BJ (cell line): ENCODE measurements at regions not wholly inside any gene's neighbourhood (a gene's known extent, or its start where the extent isn't known, plus 50 kb on each side); places are given as distances from the start of the nearest gene placed in this dataset.

Experiments used
- CTCF ChIA-PET: fragments of 350-600 bp; formaldehyde crosslinking; extraction: SDS; loops from one replicate; lab custom pipeline; 2021; ENCODE audit warnings: antibody characterized with exemption, inconsistent platforms; lab: Yijun Ruan, JAX
- POLR2A ChIA-PET: fragments of 300-600 bp; sonication (Branson Sonifier 250); formaldehyde crosslinking; extraction: SDS; loops from one replicate; lab custom pipeline; 2021; ENCODE audit warnings: antibody characterized with exemption; lab: Charles Lee
- DNase-seq: peaks from one replicate; pipeline ENCODE4 v3.0.0-alpha.2; 2011; ENCODE audit warnings: low read depth
- H3K27me3 ChIP-seq: 2 replicates; pipeline ENCODE4 v1.6.0; 2011; ENCODE audit warnings: low read length; ENCODE audit not compliant: control insufficient read depth, insufficient read depth
- H3K36me3 ChIP-seq: 2 replicates; pipeline ENCODE4 v1.5.1; 2011; ENCODE audit warnings: low read length; ENCODE audit not compliant: control insufficient read depth, insufficient read depth
- H3K4me3 ChIP-seq: 2 replicates; pipeline ENCODE4 v1.5.1; 2011; ENCODE audit warnings: low read depth, mild to moderate bottlenecking, control low read depth, low read length
- CTCF ChIP-seq: IDR thresholded peaks from 2 replicates; pipeline ENCODE4 v1.5.1; 2011; ENCODE audit warnings: low read depth, mild to moderate bottlenecking, control low read depth, inconsistent platforms, low read length, moderate library complexity; ENCODE audit not compliant: insufficient read depth

- ChIA-PET POLR2A (no interaction called here), CTCF (no interaction called here)
- DNase-seq: no peak
- no peak for TF ChIP-seq CTCF
- H3K36me3 ChIP-seq: no peaks in the 10 kb centered on the region
- no peaks in the 10 kb centered on the region; the same call in 1 of the 2 replicates for H3K27me3 ChIP-seq
- H3K4me3 ChIP-seq: no peak overlapping the region
Measured at GRCh38 chr14:101128478-101129321, 225.2 kb upstream of the RTL1 start.

- H3K27me3 ChIP-seq: no peaks in the 10 kb centered on the region; the same call in 1 of the 2 replicates
- H3K36me3 ChIP-seq: no peaks in the 10 kb centered on the region
- ChIA-PET POLR2A (no interaction called here), CTCF (no interaction called here)
- no peak overlapping the region for H3K4me3 ChIP-seq
- no peak for DNase-seq
- no peak for TF ChIP-seq CTCF
Measured at GRCh38 chr14:101129521-101130167, 226.1 kb upstream of the RTL1 start.

GRCh38 chr14:101130861-101131260 is 227.3 kb upstream of the RTL1 start:
- CTCF ChIA-PET: interaction anchor here (0.7 kb wide), 1 partner anchor 67 kb away, joined by 3 read pairs; no protein-coding TSS in a partner anchor
- TF ChIP-seq CTCF: no peak
- Histone ChIP-seq H3K36me3 (no peaks in the 10 kb centered on the region), H3K27me3 (no peaks in the 10 kb centered on the region; the same call in 1 of the 2 replicates), H3K4me3 (no peak overlapping the region)
- DNase-seq: no peak
- POLR2A ChIA-PET: no interaction called here

GRCh38 chr14:101131451-101131916 is 228.0 kb upstream of the RTL1 start:
- DNase-seq: no peak
- POLR2A ChIA-PET: no interaction called here
- CTCF ChIA-PET: interaction anchor here (0.7 kb wide), 1 partner anchor 66 kb away, joined by 3 read pairs; no protein-coding TSS in a partner anchor
- no peaks in the 10 kb centered on the region; the same call in 1 of the 2 replicates for H3K27me3 ChIP-seq
- no peak for TF ChIP-seq CTCF
- no peak overlapping the region for H3K4me3 ChIP-seq
- H3K36me3 ChIP-seq: no peaks in the 10 kb centered on the region

- no peak for TF ChIP-seq CTCF
- DNase-seq: no peak
- H3K4me3 ChIP-seq: no peak overlapping the region
- POLR2A ChIA-PET: no interaction called here
- CTCF ChIA-PET: no interaction called here
- H3K36me3 ChIP-seq: no peaks in the 10 kb centered on the region
- H3K27me3 ChIP-seq: no peaks in the 10 kb centered on the region; the same call in 1 of the 2 replicates
Measured at GRCh38 chr14:101132051-101132571, 228.6 kb upstream of the RTL1 start.
